Osteoblast (primary cell): ENCODE measurements at regions not wholly inside any gene's neighbourhood (a gene's known extent, or its start where the extent isn't known, plus 50 kb on each side); places are given as distances from the start of the nearest gene placed in this dataset.

Experiments
- DNase-seq: peaks from one replicate; pipeline ENCODE4 v3.0.0; 2011; ENCODE audit warnings: low spot score, mixed read lengths; ENCODE audit not compliant: insufficient read length; ENCODE audit errors: missing footprints
- H2AFZ ChIP-seq: 2 replicates; pipeline ENCODE4 v1.6.0; 2011; ENCODE audit warnings: mild to moderate bottlenecking, low read length
- H3K27ac ChIP-seq: 2 replicates; pipeline ENCODE4 v1.5.1; 2011; ENCODE audit warnings: mild to moderate bottlenecking, low read depth, low read length, moderate library complexity
- H3K27me3 ChIP-seq: 2 replicates; pipeline ENCODE4 v1.6.0; 2012; ENCODE audit warnings: mild to moderate bottlenecking, control low read depth, inconsistent platforms, low read length, moderate library complexity; ENCODE audit not compliant: insufficient read depth
- H3K36me3 ChIP-seq: 2 replicates; pipeline ENCODE4 v1.5.1; 2011; ENCODE audit warnings: mild to moderate bottlenecking, low read length, control low read depth, moderate library complexity; ENCODE audit not compliant: insufficient read depth
- H3K4me1 ChIP-seq: 2 replicates; pipeline ENCODE4 v1.5.1; 2011; ENCODE audit warnings: mild to moderate bottlenecking, low read length, control low read depth, moderate library complexity; ENCODE audit not compliant: insufficient read depth
- H3K4me2 ChIP-seq: 2 replicates; pipeline ENCODE4 v1.6.0; 2011; ENCODE audit warnings: mild to moderate bottlenecking, low read length; ENCODE audit not compliant: insufficient read depth
- H3K4me3 ChIP-seq: fragments of 200-600 bp; sonication (generic); 3 replicates; pipeline ENCODE4 v1.5.1; 2012; ENCODE audit warnings: mild to moderate bottlenecking, low read length, inconsistent platforms; ENCODE audit not compliant: insufficient read depth
- H3K79me2 ChIP-seq: 2 replicates; pipeline ENCODE4 v1.6.0; 2012; ENCODE audit warnings: mild to moderate bottlenecking, low read length, control low read depth, inconsistent platforms; ENCODE audit not compliant: insufficient read depth
- H3K9me3 ChIP-seq: 2 replicates; pipeline ENCODE4 v1.5.1; 2011; ENCODE audit warnings: low read depth, low read length, control low read depth
- H4K20me1 ChIP-seq: 2 replicates; pipeline ENCODE4 v1.6.0; 2012; ENCODE audit warnings: mild to moderate bottlenecking, low read length, control low read depth; ENCODE audit not compliant: insufficient read depth
- CTCF ChIP-seq: IDR thresholded peaks from 2 replicates; pipeline ENCODE4 v1.5.1; 2011; ENCODE audit warnings: mild to moderate bottlenecking, low read depth, low read length, moderate library complexity; ENCODE audit errors: extremely low read depth

GRCh38 chr1:98325646-98326440 is 335.7 kb upstream of the SNX7 start:
- no peak for TF ChIP-seq CTCF
- Histone ChIP-seq H2AFZ (peak overlapping the region; percentile 44), H4K20me1 (no peaks in the 10 kb centered on the region), H3K4me3 (no peak overlapping the region), H3K4me2 (peak overlapping the region; percentile 25), H3K27me3 (no peaks in the 10 kb centered on the region), H3K4me1 (peaks cover 67% of the 10 kb centered on the region), H3K79me2 (no peaks in the 10 kb centered on the region), H3K36me3 (no peaks in the 10 kb centered on the region), H3K9me3 (no peaks in the 10 kb centered on the region), H3K27ac (peak overlapping the region; percentile 81)
- DNase-seq, result no peak

GRCh38 chr1:98323906-98324358 is 337.6 kb upstream of the SNX7 start:
- H3K4me1 ChIP-seq, result peaks cover 63% of the 10 kb centered on the region
- H3K79me2 ChIP-seq, result no peaks in the 10 kb centered on the region
- H3K36me3 ChIP-seq, result no peaks in the 10 kb centered on the region
- no peaks in the 10 kb centered on the region for H4K20me1 ChIP-seq
- H2AFZ ChIP-seq, result no peak overlapping the region
- H3K4me2 ChIP-seq, result peak overlapping the region; percentile 60
- no peaks in the 10 kb centered on the region for H3K9me3 ChIP-seq
- peak overlapping the region; percentile 81 for H3K27ac ChIP-seq
- H3K4me3 ChIP-seq, result peak overlapping the region; percentile 1
- no peaks in the 10 kb centered on the region for H3K27me3 ChIP-seq
- DNase-seq, result peak; percentile 27
- TF ChIP-seq CTCF, result no peak

GRCh38 chr1:98323388-98323787 is 338.1 kb upstream of the SNX7 start:
- no peaks in the 10 kb centered on the region for H3K36me3 ChIP-seq
- H3K79me2 ChIP-seq, result no peaks in the 10 kb centered on the region
- H3K4me2 ChIP-seq, result peak overlapping the region; percentile 60
- no peak for TF ChIP-seq CTCF
- peak overlapping the region; percentile 81 for H3K27ac ChIP-seq
- H3K4me3 ChIP-seq, result peak overlapping the region; percentile 1
- H3K9me3 ChIP-seq, result no peaks in the 10 kb centered on the region
- H3K27me3 ChIP-seq, result no peaks in the 10 kb centered on the region
- H4K20me1 ChIP-seq, result no peaks in the 10 kb centered on the region
- peaks cover 63% of the 10 kb centered on the region for H3K4me1 ChIP-seq
- peak; percentile 91 for DNase-seq
- H2AFZ ChIP-seq, result no peak overlapping the region

GRCh38 chr1:98322966-98323365 is 338.6 kb upstream of the SNX7 start:
- Histone ChIP-seq H2AFZ (no peak overlapping the region), H3K27me3 (no peaks in the 10 kb centered on the region), H3K9me3 (no peaks in the 10 kb centered on the region), H3K4me1 (peaks cover 59% of the 10 kb centered on the region), H3K36me3 (no peaks in the 10 kb centered on the region), H3K79me2 (no peaks in the 10 kb centered on the region), H3K4me2 (peak overlapping the region; percentile 60), H3K4me3 (no peak overlapping the region), H3K27ac (peak overlapping the region; percentile 81), H4K20me1 (no peaks in the 10 kb centered on the region)
- DNase-seq, result no peak
- TF ChIP-seq CTCF, result no peak
